ENCODE measurements at regions not wholly inside any gene's neighbourhood (a gene's known extent, or its start where the extent isn't known, plus 50 kb on each side); places are given as distances from the start of the nearest gene placed in this dataset.

DNA sequence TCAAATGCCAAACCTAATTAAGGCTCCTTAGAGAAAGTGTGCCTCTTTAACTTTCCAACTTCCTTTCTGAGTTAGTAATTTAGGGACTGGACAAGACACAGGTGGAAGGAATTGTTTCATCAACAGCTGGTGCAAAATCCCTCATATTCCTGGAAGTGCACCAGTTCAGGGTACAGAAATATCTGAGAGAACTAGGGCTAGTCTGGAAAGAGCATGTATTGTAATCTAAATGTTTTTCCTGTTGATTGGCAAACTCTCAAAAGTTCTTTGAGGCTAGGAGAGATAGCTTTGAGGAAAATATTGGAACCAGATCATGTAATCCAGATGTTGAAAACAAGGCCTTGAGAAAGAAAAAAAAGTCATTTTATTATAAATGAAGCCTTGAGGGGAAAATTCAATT, 98.1 kb upstream of the C1GALT1C1 start:
- Histone ChIP-seq H3K4me2 (ENCODE audit: insufficient read depth, low read length) (no peak overlapping the region), H3K27ac (ENCODE audit: low read length) (no peak overlapping the region)

DNA sequence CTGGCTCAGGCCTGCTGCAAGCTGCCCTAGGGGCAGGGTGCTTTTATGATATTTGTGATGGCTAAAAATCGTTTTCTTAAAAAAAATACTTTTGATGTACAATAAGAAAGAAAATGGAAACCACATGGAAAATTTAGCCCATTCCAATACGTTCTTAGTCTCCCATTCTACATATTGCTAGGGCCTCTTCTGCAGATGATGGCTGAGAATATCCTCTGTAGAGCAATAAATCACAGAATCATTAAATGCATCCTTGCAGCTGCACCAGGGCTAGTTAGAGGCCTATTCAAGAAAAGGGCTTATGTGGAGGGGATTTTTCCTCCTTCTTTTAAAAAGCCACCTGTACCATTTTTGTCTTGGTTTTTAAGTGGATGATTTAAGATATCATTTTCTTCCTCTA, 97.6 kb upstream of the C1GALT1C1 start:
- Histone ChIP-seq H3K36me3 (ENCODE audit: insufficient read depth, low read length) (no peaks in the 10 kb centered on the region), H4K20me1 (ENCODE audit: insufficient read depth, low read length) (no peaks in the 10 kb centered on the region), H3K4me2 (ENCODE audit: insufficient read depth, low read length) (no peak overlapping the region), H3K4me1 (ENCODE audit: insufficient read depth, low read length) (no peaks in the 10 kb centered on the region), H3K4me3 (ENCODE audit: low read depth in 1 of 2, low read length in 2 of 2) (no peak overlapping the region), H3K9me3 (ENCODE audit: insufficient read depth, low read length, severe bottlenecking) (no peaks in the 10 kb centered on the region), H3K27ac (ENCODE audit: low read length) (no peak overlapping the region), H3K27me3 (ENCODE audit: insufficient read depth, low read length, poor library complexity) (no peaks in the 10 kb centered on the region), H2AFZ (ENCODE audit: low read depth, low read length) (no peak overlapping the region), H3K79me2 (ENCODE audit: insufficient read depth, low read length) (no peaks in the 10 kb centered on the region), H3K9ac (ENCODE audit: low read depth, low read length) (no peak overlapping the region)
- ATAC-seq (ENCODE audit: insufficient read depth, low read depth) = no peak
- TF ChIP-seq EZH2 (IDR thresholded peaks at IDR 0.05; ENCODE audit: borderline replicate concordance, low read depth, low read length, severe bottlenecking) = no peak
- TF ChIP-seq, protein P1, sequence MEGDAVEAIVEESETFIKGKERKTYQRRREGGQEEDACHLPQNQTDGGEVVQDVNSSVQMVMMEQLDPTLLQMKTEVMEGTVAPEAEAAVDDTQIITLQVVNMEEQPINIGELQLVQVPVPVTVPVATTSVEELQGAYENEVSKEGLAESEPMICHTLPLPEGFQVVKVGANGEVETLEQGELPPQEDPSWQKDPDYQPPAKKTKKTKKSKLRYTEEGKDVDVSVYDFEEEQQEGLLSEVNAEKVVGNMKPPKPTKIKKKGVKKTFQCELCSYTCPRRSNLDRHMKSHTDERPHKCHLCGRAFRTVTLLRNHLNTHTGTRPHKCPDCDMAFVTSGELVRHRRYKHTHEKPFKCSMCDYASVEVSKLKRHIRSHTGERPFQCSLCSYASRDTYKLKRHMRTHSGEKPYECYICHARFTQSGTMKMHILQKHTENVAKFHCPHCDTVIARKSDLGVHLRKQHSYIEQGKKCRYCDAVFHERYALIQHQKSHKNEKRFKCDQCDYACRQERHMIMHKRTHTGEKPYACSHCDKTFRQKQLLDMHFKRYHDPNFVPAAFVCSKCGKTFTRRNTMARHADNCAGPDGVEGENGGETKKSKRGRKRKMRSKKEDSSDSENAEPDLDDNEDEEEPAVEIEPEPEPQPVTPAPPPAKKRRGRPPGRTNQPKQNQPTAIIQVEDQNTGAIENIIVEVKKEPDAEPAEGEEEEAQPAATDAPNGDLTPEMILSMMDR (IDR thresholded peaks at IDR 0.05; ENCODE audit: borderline replicate concordance, extremely low read depth, low read length, poor library complexity, severe bottlenecking) = no peak
- no peak for DNase-seq

More for the DNA sequence above, 98.1 kb upstream of the C1GALT1C1 start:
- DNase-seq (no peak), ATAC-seq (ENCODE audit: insufficient read depth, low read depth) (no peak)
- Histone ChIP-seq H3K27me3 (ENCODE audit: insufficient read depth, low read length, poor library complexity) (no peaks in the 10 kb centered on the region), H3K9me3 (ENCODE audit: insufficient read depth, low read length, severe bottlenecking) (no peaks in the 10 kb centered on the region), H3K4me3 (ENCODE audit: low read depth in 1 of 2, low read length in 2 of 2) (no peak overlapping the region), H3K4me1 (ENCODE audit: insufficient read depth, low read length) (no peaks in the 10 kb centered on the region), H3K36me3 (ENCODE audit: insufficient read depth, low read length) (no peaks in the 10 kb centered on the region), H3K79me2 (ENCODE audit: insufficient read depth, low read length) (no peaks in the 10 kb centered on the region), H3K9ac (ENCODE audit: low read depth, low read length) (no peak overlapping the region), H2AFZ (ENCODE audit: low read depth, low read length) (no peak overlapping the region), H4K20me1 (ENCODE audit: insufficient read depth, low read length) (no peaks in the 10 kb centered on the region)
- no peak for TF ChIP-seq EZH2 (IDR thresholded peaks at IDR 0.05; ENCODE audit: borderline replicate concordance, low read depth, low read length, severe bottlenecking)
- TF ChIP-seq, protein P1 (IDR thresholded peaks at IDR 0.05; ENCODE audit: borderline replicate concordance, extremely low read depth, low read length, poor library complexity, severe bottlenecking) = no peak

DNA sequence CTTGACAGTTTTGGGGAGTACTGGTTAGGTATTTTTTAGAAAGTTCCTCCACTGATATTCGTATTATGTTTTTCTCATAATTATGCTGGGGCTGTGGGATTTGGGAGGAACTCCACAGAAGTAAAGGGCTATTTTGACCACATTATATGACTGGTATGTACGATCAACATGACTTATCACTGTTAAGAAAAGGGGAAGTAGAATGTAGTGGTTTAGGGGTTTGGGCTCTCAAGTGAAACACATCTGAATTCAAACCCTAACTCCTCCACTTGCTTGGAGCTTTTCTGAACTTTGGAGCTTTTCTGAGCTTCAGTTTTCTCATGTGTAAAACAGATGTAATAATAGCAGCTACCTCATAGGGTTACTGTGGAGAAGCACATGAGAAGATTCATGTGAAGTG, 96.4 kb upstream of the C1GALT1C1 start:
- no peaks in the 10 kb centered on the region for H3K4me1 ChIP-seq (ENCODE audit: insufficient read depth, low read length)
- H3K4me3 ChIP-seq (ENCODE audit: low read depth in 1 of 2, low read length in 2 of 2) = no peak overlapping the region
- H3K27me3 ChIP-seq (ENCODE audit: insufficient read depth, low read length, poor library complexity) = no peaks in the 10 kb centered on the region
- H3K79me2 ChIP-seq (ENCODE audit: insufficient read depth, low read length) = no peaks in the 10 kb centered on the region
- H3K4me2 ChIP-seq (ENCODE audit: insufficient read depth, low read length) = no peak overlapping the region
- no peaks in the 10 kb centered on the region for H4K20me1 ChIP-seq (ENCODE audit: insufficient read depth, low read length)
- no peaks in the 10 kb centered on the region for H3K36me3 ChIP-seq (ENCODE audit: insufficient read depth, low read length)
- no peaks in the 10 kb centered on the region for H3K9me3 ChIP-seq (ENCODE audit: insufficient read depth, low read length, severe bottlenecking)
- H3K9ac ChIP-seq (ENCODE audit: low read depth, low read length) = no peak overlapping the region
- ATAC-seq (ENCODE audit: insufficient read depth, low read depth) = no peak
- TF ChIP-seq, protein P1 (IDR thresholded peaks at IDR 0.05; ENCODE audit: borderline replicate concordance, extremely low read depth, low read length, poor library complexity, severe bottlenecking) = no peak
- TF ChIP-seq EZH2 (IDR thresholded peaks at IDR 0.05; ENCODE audit: borderline replicate concordance, low read depth, low read length, severe bottlenecking) = no peak
- no peak for DNase-seq
- H2AFZ ChIP-seq (ENCODE audit: low read depth, low read length) = no peak overlapping the region
- no peak overlapping the region for H3K27ac ChIP-seq (ENCODE audit: low read length)

DNA sequence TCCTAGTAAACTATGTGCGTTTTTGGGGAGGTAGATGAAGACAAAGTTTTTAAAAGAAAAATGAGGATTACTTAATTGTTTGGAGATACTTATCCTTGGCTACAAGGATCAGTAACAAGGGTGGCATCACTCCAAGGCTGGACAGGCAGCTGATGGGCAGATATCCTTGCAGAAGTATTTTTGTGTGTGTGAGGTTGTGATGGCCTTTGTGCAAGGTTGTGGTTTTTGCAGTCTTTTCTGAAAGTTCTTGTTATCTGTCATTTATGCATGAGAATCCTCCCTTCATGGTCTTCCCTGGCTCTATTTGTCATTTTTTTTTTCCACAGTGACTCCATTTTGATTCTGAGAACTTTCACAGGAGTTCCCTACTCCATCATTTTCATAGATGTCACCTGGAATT, 96.0 kb upstream of the C1GALT1C1 start:
- Histone ChIP-seq H3K9ac (ENCODE audit: low read depth, low read length) (no peak overlapping the region), H3K4me2 (ENCODE audit: insufficient read depth, low read length) (no peak overlapping the region), H2AFZ (ENCODE audit: low read depth, low read length) (no peak overlapping the region), H3K27me3 (ENCODE audit: insufficient read depth, low read length, poor library complexity) (no peaks in the 10 kb centered on the region), H3K4me1 (ENCODE audit: insufficient read depth, low read length) (no peaks in the 10 kb centered on the region), H3K4me3 (ENCODE audit: low read depth in 1 of 2, low read length in 2 of 2) (no peak overlapping the region), H3K9me3 (ENCODE audit: insufficient read depth, low read length, severe bottlenecking) (no peaks in the 10 kb centered on the region), H3K27ac (ENCODE audit: low read length) (no peak overlapping the region), H4K20me1 (ENCODE audit: insufficient read depth, low read length) (no peaks in the 10 kb centered on the region), H3K79me2 (ENCODE audit: insufficient read depth, low read length) (no peaks in the 10 kb centered on the region), H3K36me3 (ENCODE audit: insufficient read depth, low read length) (no peaks in the 10 kb centered on the region)
- TF ChIP-seq EZH2 (IDR thresholded peaks at IDR 0.05; ENCODE audit: borderline replicate concordance, low read depth, low read length, severe bottlenecking) = no peak
- TF ChIP-seq, protein P1 (IDR thresholded peaks at IDR 0.05; ENCODE audit: borderline replicate concordance, extremely low read depth, low read length, poor library complexity, severe bottlenecking) = no peak
- ATAC-seq (ENCODE audit: insufficient read depth, low read depth) = no peak
- no peak for DNase-seq

Data from DND-41 (cell line).